ENCODE measurements at regions not wholly inside any gene's neighbourhood (a gene's known extent, or its start where the extent isn't known, plus 50 kb on each side); places are given as distances from the start of the nearest gene placed in this dataset.

DNA sequence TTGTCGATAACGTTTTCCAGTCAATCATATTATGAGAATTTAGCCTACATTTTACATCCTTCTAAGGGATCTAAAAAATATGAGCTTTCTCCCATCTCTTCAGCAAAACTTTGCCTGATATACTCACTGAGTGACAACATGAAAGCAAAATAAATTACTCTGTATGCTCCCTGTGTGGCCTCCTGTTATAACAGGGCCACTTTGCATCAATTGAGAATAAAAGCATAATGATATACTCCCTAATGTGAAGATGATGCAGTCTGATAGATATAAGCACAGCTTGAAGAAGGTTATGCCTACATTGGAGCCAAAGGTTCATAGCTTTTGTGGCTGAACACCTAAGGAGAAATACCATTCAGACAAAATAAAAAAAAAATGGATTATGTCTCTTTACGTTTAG lies 561.3 kb upstream of the ZNF717 start:
- H3K36me3 Mint-ChIP-seq (ENCODE audit: low read depth, unreplicated experiment), result no peaks in the 10 kb centered on the region
- no peak overlapping the region for H3K27ac Mint-ChIP-seq (ENCODE audit: unreplicated experiment)
- no peak overlapping the region for H3K4me3 Mint-ChIP-seq (ENCODE audit: unreplicated experiment)
- TF ChIP-seq CTCF (IDR thresholded peaks at IDR 0.05; ENCODE audit: unreplicated experiment), result no peak
- no peaks in the 10 kb centered on the region for H3K27me3 Mint-ChIP-seq (ENCODE audit: unreplicated experiment)
- H3K4me1 Mint-ChIP-seq (ENCODE audit: unreplicated experiment), result no peaks in the 10 kb centered on the region
- H3K9me3 Mint-ChIP-seq (ENCODE audit: unreplicated experiment), result no peaks in the 10 kb centered on the region
- DNase-seq (ENCODE audit: low spot score), result no peak

- no peak for DNase-seq (ENCODE audit: low spot score)
- no peak overlapping the region for H3K27ac Mint-ChIP-seq (ENCODE audit: unreplicated experiment)
- no peak for TF ChIP-seq CTCF (IDR thresholded peaks at IDR 0.05; ENCODE audit: unreplicated experiment)
- H3K4me3 Mint-ChIP-seq (ENCODE audit: unreplicated experiment), result no peak overlapping the region
- H3K4me1 Mint-ChIP-seq (ENCODE audit: unreplicated experiment), result no peaks in the 10 kb centered on the region
- H3K36me3 Mint-ChIP-seq (ENCODE audit: low read depth, unreplicated experiment), result no peaks in the 10 kb centered on the region
- H3K27me3 Mint-ChIP-seq (ENCODE audit: unreplicated experiment), result no peaks in the 10 kb centered on the region
- no peaks in the 10 kb centered on the region for H3K9me3 Mint-ChIP-seq (ENCODE audit: unreplicated experiment)
Observed at GRCh38 chr3:76349715-76350480, 564.5 kb upstream of the ZNF717 start.

GRCh38 chr3:76352051-76352450 lies 566.7 kb upstream of the ZNF717 start:
- Mint-ChIP-seq H3K36me3 (ENCODE audit: low read depth, unreplicated experiment) (no peaks in the 10 kb centered on the region), H3K4me3 (ENCODE audit: unreplicated experiment) (no peak overlapping the region), H3K4me1 (ENCODE audit: unreplicated experiment) (no peaks in the 10 kb centered on the region), H3K27ac (ENCODE audit: unreplicated experiment) (no peak overlapping the region), H3K9me3 (ENCODE audit: unreplicated experiment) (no peaks in the 10 kb centered on the region), H3K27me3 (ENCODE audit: unreplicated experiment) (no peaks in the 10 kb centered on the region)
- no peak for DNase-seq (ENCODE audit: low spot score)
- no peak for TF ChIP-seq CTCF (IDR thresholded peaks at IDR 0.05; ENCODE audit: unreplicated experiment)

DNA sequence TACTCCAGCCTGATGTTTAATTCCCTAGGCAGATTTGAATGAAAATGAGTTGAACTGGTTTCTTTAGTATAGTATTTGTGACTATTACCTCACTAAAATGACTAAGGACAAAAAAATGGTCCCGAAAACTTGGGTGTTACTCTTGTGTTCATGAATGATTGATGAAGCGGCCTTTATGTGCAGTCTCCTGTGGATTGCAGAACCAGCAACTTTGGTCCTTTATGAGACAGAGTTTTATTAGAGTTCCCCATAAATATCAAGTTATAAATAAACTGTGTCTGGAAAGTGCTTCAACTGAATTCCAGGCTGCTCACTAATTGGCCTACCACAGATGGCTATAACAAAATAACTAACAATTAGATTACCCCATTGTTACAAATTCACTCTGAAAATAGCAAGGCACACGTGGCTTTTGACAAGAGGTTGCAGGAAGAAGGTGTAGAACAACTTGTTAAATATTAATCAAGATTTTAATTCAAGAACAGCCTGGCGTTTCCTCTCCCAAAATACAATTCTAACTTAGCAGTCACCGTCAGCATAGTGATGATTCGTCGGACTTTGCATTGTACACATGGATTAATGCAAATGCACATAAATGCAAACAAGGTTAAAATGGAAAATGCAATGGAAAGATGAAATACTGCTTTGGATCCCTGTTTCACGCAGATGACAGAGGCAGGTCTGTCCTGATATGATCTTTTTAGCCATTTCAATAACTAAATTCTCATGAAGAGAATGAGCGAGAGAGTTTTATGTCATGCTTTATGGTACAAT lies 567.3 kb upstream of the ZNF717 start:
- no peak for TF ChIP-seq CTCF (IDR thresholded peaks at IDR 0.05; ENCODE audit: unreplicated experiment)
- DNase-seq (ENCODE audit: low spot score), result no peak
- no peak overlapping the region for H3K4me3 Mint-ChIP-seq (ENCODE audit: unreplicated experiment)
- H3K27me3 Mint-ChIP-seq (ENCODE audit: unreplicated experiment), result no peaks in the 10 kb centered on the region
- H3K4me1 Mint-ChIP-seq (ENCODE audit: unreplicated experiment), result no peaks in the 10 kb centered on the region
- no peaks in the 10 kb centered on the region for H3K9me3 Mint-ChIP-seq (ENCODE audit: unreplicated experiment)
- no peak overlapping the region for H3K27ac Mint-ChIP-seq (ENCODE audit: unreplicated experiment)
- no peaks in the 10 kb centered on the region for H3K36me3 Mint-ChIP-seq (ENCODE audit: low read depth, unreplicated experiment)

DNA sequence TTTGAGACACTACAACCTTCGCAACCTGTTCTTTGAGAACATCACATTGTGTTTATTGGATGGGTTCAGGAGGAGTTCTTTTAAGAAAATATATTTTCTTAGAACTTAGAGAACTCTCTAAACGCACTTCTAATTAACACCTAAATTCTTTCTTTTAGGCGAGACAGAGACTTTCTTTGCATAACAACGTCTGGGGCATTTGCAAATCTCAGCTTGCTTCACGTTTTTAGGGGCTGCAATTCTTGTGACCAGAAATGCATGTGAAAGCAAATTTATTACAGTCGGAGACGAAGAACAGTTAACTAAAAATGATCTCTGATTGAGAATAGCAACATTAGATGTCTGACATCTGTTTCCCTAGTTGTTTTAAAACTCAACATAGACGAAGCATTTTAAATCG lies 568.3 kb upstream of the ZNF717 start:
- TF ChIP-seq CTCF (IDR thresholded peaks at IDR 0.05; ENCODE audit: unreplicated experiment), result no peak
- Mint-ChIP-seq H3K4me3 (ENCODE audit: unreplicated experiment) (no peak overlapping the region), H3K36me3 (ENCODE audit: low read depth, unreplicated experiment) (no peaks in the 10 kb centered on the region), H3K27me3 (ENCODE audit: unreplicated experiment) (no peaks in the 10 kb centered on the region), H3K27ac (ENCODE audit: unreplicated experiment) (no peak overlapping the region), H3K4me1 (ENCODE audit: unreplicated experiment) (no peaks in the 10 kb centered on the region), H3K9me3 (ENCODE audit: unreplicated experiment) (no peaks in the 10 kb centered on the region)
- no peak for DNase-seq (ENCODE audit: low spot score)

Data from endothelial cell (in vitro differentiated cells).